Small intestine (tissue), 7 donors: ENCODE measurements at regions not wholly inside any gene's neighbourhood (a gene's known extent, or its start where the extent isn't known, plus 50 kb on each side); places are given as distances from the start of the nearest gene placed in this dataset.

Experiments
- DNase-seq, 2 donors: peaks; one replicate each; pipeline versions ENCODE4 v3.0.0 to v3.0.0-alpha.2; 2013
- FAIRE-seq: peaks from 2 replicates; lab custom pipeline; 2012; peaks lifted over from hg19 to GRCh38; lab: Jason Lieb, UNC
- H3K27ac ChIP-seq, 3 donors: one replicate each; pipeline ENCODE4 v1.5.1; 2013; ENCODE audit warnings: low read length in 2 of 3, mild to moderate bottlenecking in 2 of 3, control low read depth in 1 of 3, inconsistent platforms in 1 of 3, low read depth in 1 of 3, moderate library complexity in 1 of 3
- H3K27me3 ChIP-seq, 3 donors: one replicate each; pipeline ENCODE4 v1.6.1; 2013; ENCODE audit warnings: low read length in 3 of 3, inconsistent platforms in 1 of 3; ENCODE audit not compliant: control insufficient read depth in 3 of 3, insufficient read depth in 3 of 3
- H3K36me3 ChIP-seq, 3 donors: one replicate each; pipeline ENCODE4 v1.6.1; 2013; ENCODE audit warnings: low read length in 3 of 3, inconsistent platforms in 1 of 3, low read depth in 1 of 3, mild to moderate bottlenecking in 1 of 3, moderate library complexity in 1 of 3; ENCODE audit not compliant: control insufficient read depth in 3 of 3, insufficient read depth in 2 of 3
- H3K4me1 ChIP-seq, 3 donors: one replicate each; pipeline ENCODE4 v1.6.1; 2013; ENCODE audit warnings: low read length in 2 of 3, inconsistent platforms in 1 of 3, low read depth in 1 of 3, mild to moderate bottlenecking in 1 of 3, moderate library complexity in 1 of 3; ENCODE audit not compliant: control insufficient read depth in 3 of 3, insufficient read depth in 2 of 3
- H3K4me3 ChIP-seq, 3 donors: one replicate each; pipeline ENCODE4 v1.5.1; 2013; ENCODE audit warnings: low read length in 3 of 3, control low read depth in 1 of 3, inconsistent platforms in 1 of 3, low read depth in 1 of 3, mild to moderate bottlenecking in 1 of 3, moderate library complexity in 1 of 3
- H3K9me3 ChIP-seq, 2 donors: one replicate each; pipeline ENCODE4 v1.6.1; 2013; ENCODE audit warnings: low read depth in 1 of 2, low read length in 1 of 2; ENCODE audit not compliant: control insufficient read depth in 2 of 2, insufficient read depth in 1 of 2
- WGBS, 3 donors: extraction: QIAGEN DNeasy Blood & Tissue Kit; methylation state at CpG; one replicate each; pipeline ENCODE4 v1.1.7; 2013; 5-methylcytosine and 5-hydroxymethylcytosine counted together
- donor health status: healthy with polysubstance abuse.
- donor health status: control.
- donor health status: control.
- donor health status: Bipolar disorder and iron deficiency.
- donor health status: healthy.

GRCh38 chr17:34757106-34757505 is 177.7 kb downstream of the TMEM132E start:
- Histone ChIP-seq H3K4me3 (no peak overlapping the region), H3K36me3 (no peaks in the 10 kb centered on the region), H3K27me3 (peaks cover 0 to 8% (median 0%) of the 10 kb centered on the region in 3 donors), H3K27ac (no peak overlapping the region), H3K4me1 (no peaks in the 10 kb centered on the region), H3K9me3 (no peaks in the 10 kb centered on the region)
- FAIRE-seq (no peak), DNase-seq (no peak)
- WGBS, 3 donors = 60 to 81% (median 63%) methylated on average over 4 of the region's 4 CpGs

- Histone ChIP-seq H3K36me3 (no peaks in the 10 kb centered on the region), H3K4me1 (no peaks in the 10 kb centered on the region), H3K27ac (no peak overlapping the region), H3K9me3 (no peaks in the 10 kb centered on the region), H3K27me3 (peaks cover 0 to 8% (median 0%) of the 10 kb centered on the region in 3 donors), H3K4me3 (no peak overlapping the region)
- FAIRE-seq (no peak), DNase-seq (no peak)
- 35 to 37% (median 35%) methylated on average over 6 of the region's 6 CpGs for WGBS, 3 donors
Measured at GRCh38 chr17:34756637-34757021, 177.2 kb downstream of the TMEM132E start.

GRCh38 chr17:34755981-34756636 is 176.7 kb downstream of the TMEM132E start:
- no peaks in the 10 kb centered on the region for H3K36me3 ChIP-seq
- no peak for FAIRE-seq
- WGBS, 3 donors = 48 to 56% (median 54%) methylated on average over 12 of the region's 12 CpGs

GRCh38 chr17:34755371-34755770 is 176.0 kb downstream of the TMEM132E start:
- no peak for FAIRE-seq
- WGBS, 3 donors = 86 to 88% (median 88%) methylated on average over 7 of the region's 7 CpGs
- peaks cover 0 to 8% (median 0%) of the 10 kb centered on the region in 3 donors for H3K27me3 ChIP-seq
- no peak for DNase-seq
- H3K9me3 ChIP-seq = no peaks in the 10 kb centered on the region
- H3K4me3 ChIP-seq = no peak overlapping the region
- H3K4me1 ChIP-seq = no peaks in the 10 kb centered on the region
- H3K36me3 ChIP-seq = no peaks in the 10 kb centered on the region
- H3K27ac ChIP-seq = no peak overlapping the region

More at GRCh38 chr17:34755981-34756636, 176.7 kb downstream of the TMEM132E start:
- no peak overlapping the region for H3K27ac ChIP-seq
- no peaks in the 10 kb centered on the region for H3K9me3 ChIP-seq
- peaks cover 0 to 8% (median 0%) of the 10 kb centered on the region in 3 donors for H3K27me3 ChIP-seq
- no peak for DNase-seq
- no peak overlapping the region for H3K4me3 ChIP-seq
- no peaks in the 10 kb centered on the region for H3K4me1 ChIP-seq

- H3K27ac ChIP-seq = no peak overlapping the region
- no peaks in the 10 kb centered on the region for H3K36me3 ChIP-seq
- no peaks in the 10 kb centered on the region for H3K9me3 ChIP-seq
- DNase-seq (peak; percentile 3 to 7), FAIRE-seq (no peak)
- no peak overlapping the region for H3K4me3 ChIP-seq
- no peaks in the 10 kb centered on the region for H3K4me1 ChIP-seq
- WGBS, 3 donors = 10 to 17% (median 14%) methylated on average over 1 of the region's 1 CpG
- H3K27me3 ChIP-seq = peaks cover 0 to under 1% (median 0%) of the 10 kb centered on the region in 3 donors
Measured at GRCh38 chr17:34750004-34750403, 170.6 kb downstream of the TMEM132E start.

GRCh38 chr17:34741967-34742366 is 162.6 kb downstream of the TMEM132E start:
- H3K4me1 ChIP-seq = no peaks in the 10 kb centered on the region
- H3K9me3 ChIP-seq = no peaks in the 10 kb centered on the region
- H3K4me3 ChIP-seq = no peak overlapping the region
- no peaks in the 10 kb centered on the region for H3K36me3 ChIP-seq
- H3K27me3 ChIP-seq = no peaks in the 10 kb centered on the region
- H3K27ac ChIP-seq = no peak overlapping the region
- DNase-seq (no peak), FAIRE-seq (no peak)
- 47 to 54% (median 49%) methylated on average over 8 of the region's 8 CpGs for WGBS, 3 donors

- 62 to 71% (median 69%) methylated on average over 8 of the region's 8 CpGs for WGBS, 3 donors
- H3K36me3 ChIP-seq = no peaks in the 10 kb centered on the region
- H3K9me3 ChIP-seq = no peaks in the 10 kb centered on the region
- DNase-seq = no peak
- H3K27ac ChIP-seq = no peak overlapping the region
- no peak overlapping the region for H3K4me3 ChIP-seq
- FAIRE-seq = no peak
- H3K27me3 ChIP-seq = no peaks in the 10 kb centered on the region
- no peaks in the 10 kb centered on the region for H3K4me1 ChIP-seq
Measured at GRCh38 chr17:34740565-34741520, 161.5 kb downstream of the TMEM132E start.

GRCh38 chr17:34739386-34739785 is 160.0 kb downstream of the TMEM132E start:
- FAIRE-seq (no peak), DNase-seq (no peak)
- H3K27me3 ChIP-seq = no peaks in the 10 kb centered on the region
- no peak overlapping the region for H3K4me3 ChIP-seq
- H3K4me1 ChIP-seq = no peaks in the 10 kb centered on the region
- no peaks in the 10 kb centered on the region for H3K9me3 ChIP-seq
- no peaks in the 10 kb centered on the region for H3K36me3 ChIP-seq
- WGBS, 3 donors = 60 to 72% (median 67%) methylated on average over 5 of the region's 5 CpGs
- H3K27ac ChIP-seq = no peak overlapping the region
